ENCODE measurements at regions not wholly inside any gene's neighbourhood (a gene's known extent, or its start where the extent isn't known, plus 50 kb on each side); places are given as distances from the start of the nearest gene placed in this dataset.

GRCh38 chr3:67324554-67324953, 326.4 kb downstream of the KBTBD8 start:
- no peak for TF ChIP-seq CTCF (IDR thresholded peaks at IDR 0.05)
- TF ChIP-seq POLR2AphosphoS5 (IDR thresholded peaks at IDR 0.05) = no peak
- TF ChIP-seq POLR2A (IDR thresholded peaks at IDR 0.05) = no peak
